ENCODE measurements at regions not wholly inside any gene's neighbourhood (a gene's known extent, or its start where the extent isn't known, plus 50 kb on each side); places are given as distances from the start of the nearest gene placed in this dataset.

- TF ChIP-seq ZNF462 (CRISPR knock-in tag; IDR thresholded peaks at IDR 0.05) (no peak), ZNF114 (CRISPR knock-in tag; IDR thresholded peaks at IDR 0.05) (no peak), EZH2 (IDR thresholded peaks at IDR 0.05; ENCODE audit: low read depth, unreplicated experiment) (no peak)
These were observed 234.3 kb upstream of the ADAMTS5 start (continued) for GRCh38 chr21:27201197-27201596.

GRCh38 chr21:27196651-27197050 is 229.8 kb upstream of the ADAMTS5 start:
- Mint-ChIP-seq H3K36me3 (ENCODE audit: low read depth) (no peaks in the 10 kb centered on the region; the same call in 2 of the 3 replicates), H3K27me3 (ENCODE audit: insufficient read depth, low read depth, poor library complexity) (no peaks in the 10 kb centered on the region), H3K4me1 (no peaks in the 10 kb centered on the region), H3K27ac (no peak overlapping the region), H3K9me3 (no peaks in the 10 kb centered on the region; the same call in 2 of the 3 replicates), H3K4me3 (no peak overlapping the region)
- no peak for ATAC-seq
- H3K4me3 ChIP-seq = no peak overlapping the region
- H3F3A ChIP-seq (replicated peaks; ENCODE audit: low read depth) = no peaks in the 10 kb centered on the region
- H3K9me2 ChIP-seq (ENCODE audit: insufficient read depth) = no peaks in the 10 kb centered on the region
- H3K36me3 ChIP-seq (ENCODE audit: insufficient read depth) = no peaks in the 10 kb centered on the region; the same call in 1 of the 2 replicates
- no peak for DNase-seq (ENCODE audit: low spot score)
- no peaks in the 10 kb centered on the region for H4K20me1 ChIP-seq (replicated peaks; ENCODE audit: insufficient read depth)
- no peaks in the 10 kb centered on the region for H3K27me3 ChIP-seq (ENCODE audit: insufficient read depth)
- no peaks in the 10 kb centered on the region for H3K4me1 ChIP-seq (ENCODE audit: insufficient read depth)
- no peak overlapping the region for H3K4me2 ChIP-seq
- no peaks in the 10 kb centered on the region for H3K79me2 ChIP-seq (replicated peaks; ENCODE audit: insufficient read depth)
- H3K27ac ChIP-seq (ENCODE audit: low read depth) = no peak overlapping the region
- H2AFZ ChIP-seq = no peak overlapping the region
- no peak for TF ChIP-seq CTCF (conservative IDR thresholded peaks at IDR 0.05; ENCODE audit: low read depth in 2 of 2)
- no peak for TF ChIP-seq EZH2phosphoT487 (IDR thresholded peaks at IDR 0.05; ENCODE audit: unreplicated experiment)
- no peak for TF ChIP-seq ZNF114 (CRISPR knock-in tag; IDR thresholded peaks at IDR 0.05)
- TF ChIP-seq ZNF331 (CRISPR knock-in tag; IDR thresholded peaks at IDR 0.05; ENCODE audit: low read depth) = no peak
- no peak for TF ChIP-seq ZNF462 (CRISPR knock-in tag; IDR thresholded peaks at IDR 0.05)

All from GM23338 (cell line).